NCI-H510A treated with DMSO at 0.1 percent for 48 hours (cell line): ENCODE measurements at regions not wholly inside any gene's neighbourhood (a gene's known extent, or its start where the extent isn't known, plus 50 kb on each side); places are given as distances from the start of the nearest gene placed in this dataset.
"Not testable (repeated sequence)": the region's sequence is repeated elsewhere in the genome, so short reads cannot be mapped to it uniquely, and the experiment has no call there.

Experiments used
- DNase-seq: peaks from one replicate; lab custom pipeline; 2025; lab: John Stamatoyannopoulos, UW

DNA sequence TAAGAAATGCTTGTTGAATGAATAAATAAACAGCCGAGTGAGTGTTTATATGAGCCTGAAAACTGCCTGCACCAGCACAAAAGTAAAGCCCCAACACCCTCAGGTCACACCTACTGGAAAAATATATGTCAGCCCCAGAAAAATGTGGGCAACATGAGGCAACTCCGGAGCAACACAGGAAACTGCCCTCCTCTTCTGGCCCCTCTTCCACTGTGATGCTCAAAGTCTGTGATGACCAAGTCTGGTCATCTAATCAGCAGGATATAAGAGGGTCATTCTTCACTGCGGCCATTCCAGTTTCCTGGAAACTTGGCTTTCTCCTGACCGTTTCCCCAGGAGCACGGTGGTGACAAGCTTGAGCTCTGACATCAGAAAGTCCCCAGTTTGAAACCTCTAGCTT is 159.6 kb upstream of the PZP start:
- DNase-seq: no peak

DNA sequence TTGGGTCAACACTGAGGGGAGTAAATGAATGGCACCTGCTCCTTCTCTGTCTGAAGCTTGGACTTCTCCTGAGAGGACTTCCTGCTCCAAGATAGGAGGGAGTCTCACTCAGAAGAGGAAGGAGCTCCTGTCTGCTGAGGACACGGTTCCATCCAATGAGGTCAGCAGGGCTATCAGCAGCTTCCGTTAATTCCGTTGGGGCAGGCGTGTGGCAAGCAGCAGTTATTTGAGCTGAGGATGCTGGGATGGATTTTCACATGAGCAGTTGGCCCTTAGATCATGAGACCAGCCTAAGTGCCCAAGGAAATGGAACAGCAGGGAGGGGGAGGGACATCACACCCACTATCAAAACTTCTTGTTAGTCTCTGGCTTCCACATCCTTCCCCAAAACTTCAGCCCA is 159.0 kb upstream of the PZP start:
- no peak for DNase-seq

DNA sequence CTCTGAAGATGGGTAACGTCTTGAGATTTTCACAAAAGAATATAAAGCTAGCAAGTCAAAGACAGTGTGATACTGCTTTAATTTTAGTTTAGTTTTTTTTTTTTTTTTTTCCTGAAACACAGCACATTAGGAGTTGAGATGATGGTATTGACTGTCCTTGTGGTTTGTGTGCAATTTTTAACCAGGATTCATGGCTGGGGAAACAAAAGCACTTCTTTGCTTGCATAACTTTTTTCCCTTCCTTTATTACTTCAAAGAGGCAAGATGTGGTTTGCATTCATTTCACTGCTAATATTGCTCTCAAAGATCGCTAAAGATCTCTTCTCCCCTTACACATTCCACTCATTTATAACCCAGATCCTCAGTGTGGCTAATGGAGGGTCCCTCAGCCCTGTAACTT is 157.1 kb upstream of the PZP start:
- no peak for DNase-seq

DNA sequence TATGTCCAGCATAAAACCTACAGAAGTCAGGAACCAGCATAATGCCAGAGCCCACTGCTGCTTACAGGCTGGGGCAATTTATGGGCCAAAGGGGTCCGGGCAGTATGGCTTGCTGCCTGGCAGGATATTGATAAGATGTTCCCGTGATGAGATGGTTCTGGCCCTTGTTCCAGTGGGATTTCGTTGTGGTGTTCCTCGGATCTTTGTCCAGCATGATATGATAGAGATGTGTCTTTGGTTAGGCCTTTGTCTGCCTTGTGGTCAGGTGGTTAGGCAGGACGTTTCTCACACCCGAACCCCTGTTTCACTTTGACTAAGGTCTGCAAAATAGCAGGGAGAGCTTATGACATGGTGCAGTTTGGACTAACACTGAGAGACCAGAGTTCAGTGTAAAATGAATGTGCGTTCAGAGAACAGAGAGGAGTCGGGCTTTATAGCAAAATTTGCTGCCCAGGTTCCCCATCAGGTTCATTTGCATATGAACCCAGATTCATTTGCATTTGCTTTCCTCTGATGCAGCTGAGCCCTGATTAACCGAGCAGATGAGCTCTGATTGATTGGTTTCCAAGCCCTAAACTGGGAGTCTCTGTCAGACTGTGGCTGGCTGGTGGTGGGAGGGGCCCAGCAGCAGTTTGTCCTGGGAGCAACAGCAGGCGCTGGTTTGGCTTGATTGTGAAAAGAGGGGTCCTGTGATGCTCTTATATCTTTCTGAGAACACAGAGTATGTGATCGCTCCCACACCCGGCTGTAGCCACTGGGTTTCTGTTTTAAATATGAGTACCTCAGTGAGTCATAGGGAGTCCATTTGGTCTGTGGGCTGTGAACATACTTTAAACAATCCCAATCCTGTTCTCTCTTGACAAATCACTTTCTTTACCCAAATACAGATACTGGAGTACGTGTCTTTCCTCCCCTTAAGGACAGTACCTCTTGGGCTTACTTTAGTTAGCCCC is 156.3 kb upstream of the PZP start:
- DNase-seq: no peak

DNA sequence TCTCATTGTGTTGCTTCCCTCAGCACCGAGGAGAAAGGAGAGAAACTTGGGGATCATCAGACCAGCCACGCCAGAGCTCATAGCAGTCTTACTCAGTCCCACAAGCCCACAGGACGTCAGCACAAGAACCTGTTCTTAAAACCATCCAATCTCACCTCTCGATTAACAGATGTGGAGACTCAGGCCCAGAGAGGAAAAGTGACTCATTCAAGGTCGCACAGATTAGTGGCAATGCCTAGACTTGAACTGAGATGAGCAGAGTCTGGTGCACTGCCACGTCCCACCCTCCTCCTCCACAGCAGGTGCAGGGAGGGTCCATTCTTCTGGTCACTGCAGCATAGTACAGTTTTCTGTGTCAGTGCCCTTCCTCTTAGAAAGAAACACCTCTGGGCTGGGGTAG is 154.9 kb upstream of the PZP start:
- no peak for DNase-seq

DNA sequence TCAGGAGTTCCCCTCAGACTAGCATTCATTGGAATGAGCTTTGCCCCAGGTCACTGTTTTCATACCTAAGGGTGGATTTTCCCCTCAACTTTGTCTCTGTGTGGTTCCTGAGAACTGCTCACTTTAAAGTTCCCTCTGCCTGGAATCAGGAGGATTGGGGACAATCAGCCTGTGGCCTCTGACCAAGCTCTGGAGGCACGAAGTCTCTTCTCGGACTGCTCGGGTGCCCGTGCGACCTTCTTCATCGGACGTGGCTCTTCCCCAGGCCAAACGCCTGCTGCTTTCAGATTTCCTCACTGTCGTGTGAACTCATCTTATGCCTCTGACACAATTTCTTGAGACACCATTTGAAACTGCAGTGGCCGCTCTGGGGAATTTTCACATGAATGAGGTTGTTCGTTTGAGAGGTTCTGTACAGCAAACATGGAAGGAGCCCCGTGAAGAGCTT is 153.7 kb upstream of the PZP start:
- DNase-seq: no peak

DNA sequence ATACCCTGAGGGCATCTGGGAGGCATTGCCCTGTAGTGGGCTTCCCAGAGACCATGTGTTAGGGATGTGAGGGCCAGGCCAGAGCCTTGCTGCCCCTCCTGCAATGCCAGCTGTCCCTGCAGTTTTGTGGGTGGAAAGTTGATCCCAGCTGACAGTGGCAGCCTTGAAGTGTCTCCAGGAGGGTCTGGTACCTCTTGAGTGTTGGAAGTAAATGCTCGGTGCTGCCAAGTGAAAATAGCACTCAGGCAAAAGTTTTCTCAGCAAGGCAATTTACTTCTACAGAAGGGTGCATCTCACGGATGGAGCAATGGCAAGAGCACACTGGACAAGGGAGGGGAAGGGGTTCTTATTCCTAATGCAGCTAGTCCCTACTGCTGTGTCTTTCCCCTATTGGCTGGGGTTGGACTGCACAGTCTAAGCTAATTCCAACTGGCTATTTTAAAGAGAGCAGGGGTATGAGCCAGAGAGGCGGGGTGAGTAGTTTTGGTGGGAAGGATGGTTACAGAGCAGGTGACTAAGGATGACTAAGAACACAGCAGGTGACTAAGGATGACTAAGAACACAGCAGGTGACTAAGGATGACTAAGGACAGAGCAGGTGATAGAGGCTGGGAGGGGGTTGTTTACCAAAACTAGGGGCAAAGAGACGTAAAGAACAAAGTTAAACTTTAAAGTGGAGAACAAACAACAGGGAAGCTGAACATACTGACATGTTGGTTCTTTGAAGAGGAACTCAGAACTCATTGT is 146.0 kb upstream of the PZP start:
- not testable (repeated sequence) for DNase-seq

DNA sequence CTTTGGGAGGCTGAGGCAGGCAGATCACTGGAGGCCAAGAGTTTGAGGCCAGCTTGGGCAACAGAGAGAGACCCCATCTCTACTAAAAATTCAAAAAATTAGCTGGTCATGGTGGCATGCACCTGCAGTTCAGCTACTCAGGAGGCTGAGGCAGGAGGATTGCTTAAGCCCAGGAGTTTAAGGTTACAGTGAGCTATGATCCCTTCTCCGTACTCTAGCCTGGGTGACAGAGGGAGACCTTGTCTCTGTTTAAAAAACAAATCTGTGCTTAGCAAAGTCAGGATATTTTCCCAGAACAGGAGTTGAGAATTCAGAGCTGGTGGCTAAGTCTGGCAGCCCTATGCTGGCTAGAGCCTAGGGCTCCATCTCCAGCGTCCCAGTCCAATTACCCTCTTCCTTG is 142.9 kb upstream of the PZP start:
- no peak for DNase-seq

DNA sequence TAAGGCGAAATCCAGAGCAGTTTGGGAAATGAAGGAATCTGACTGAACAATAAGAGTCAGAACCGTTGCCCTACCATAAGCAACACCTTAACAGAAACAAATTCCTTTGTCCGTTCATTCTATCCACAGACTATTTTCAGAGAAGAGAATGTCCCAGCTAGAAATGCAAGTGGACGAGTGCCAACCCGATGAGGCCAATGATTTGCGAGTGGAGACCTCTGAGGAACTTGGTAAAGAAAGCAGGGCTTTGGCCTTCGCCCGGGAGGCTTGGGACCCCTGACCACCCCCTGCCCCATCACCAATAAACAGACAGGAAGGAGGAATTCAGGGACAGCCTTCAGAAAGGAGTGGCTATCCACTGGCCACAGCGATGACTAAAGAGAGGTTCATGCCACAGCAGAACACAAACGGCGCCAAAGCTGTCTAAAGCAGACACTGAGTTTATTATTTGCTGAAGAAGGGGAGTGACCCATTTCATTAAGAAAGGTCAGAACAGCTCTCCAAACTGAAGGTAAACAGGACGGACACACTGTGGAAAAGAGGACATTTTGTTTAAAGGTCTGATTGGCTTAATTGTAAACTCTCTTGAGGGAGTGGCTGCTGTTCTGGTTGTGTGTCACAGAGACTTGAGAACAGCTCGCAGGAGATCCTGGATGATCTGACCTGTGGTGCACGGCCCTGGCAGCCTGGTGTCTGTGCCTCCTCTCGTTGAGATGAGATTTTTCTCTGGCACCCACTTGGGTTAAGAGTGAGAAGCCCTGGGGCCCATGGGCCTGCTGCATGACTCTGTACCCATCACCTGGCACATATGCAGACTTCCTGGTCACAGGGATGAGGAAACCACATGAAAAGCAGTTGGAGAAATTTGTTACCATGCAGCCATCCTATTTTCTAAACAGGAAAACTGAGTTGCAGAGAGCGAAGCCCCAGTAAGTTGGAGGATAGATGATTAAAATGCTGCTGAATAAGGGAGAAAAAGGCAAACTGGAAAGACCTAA is 142.0 kb upstream of the PZP start:
- DNase-seq: no peak

DNA sequence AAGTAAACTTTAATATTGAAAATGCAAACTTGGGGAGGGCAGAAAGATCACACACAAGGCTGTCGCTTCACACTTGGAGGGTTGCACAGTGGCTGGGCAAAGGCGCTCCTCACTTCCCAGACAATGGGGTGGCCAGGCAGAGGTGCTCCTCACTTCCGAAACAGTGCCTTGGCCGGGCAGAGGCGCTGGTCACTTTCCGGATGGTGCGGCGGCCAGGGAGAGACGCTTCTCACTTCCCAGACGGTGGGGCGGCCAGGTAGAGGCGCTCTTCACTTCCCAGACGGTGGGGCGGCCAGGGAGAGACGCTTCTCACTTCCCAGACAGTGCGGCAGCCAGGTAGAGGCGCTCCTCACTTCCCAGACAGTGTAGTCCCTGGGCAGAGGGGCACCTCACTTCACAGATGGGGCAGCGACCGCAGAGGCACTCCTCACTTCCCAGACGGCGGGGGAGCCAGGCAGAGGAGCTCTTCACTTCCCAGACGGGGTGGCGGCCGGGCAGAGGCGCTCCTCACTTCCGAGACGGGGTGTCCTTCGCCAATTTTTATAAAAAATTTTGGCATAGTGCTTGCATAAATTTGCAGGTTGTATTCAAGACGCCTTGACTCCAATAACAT is 140.8 kb upstream of the PZP start:
- DNase-seq: no peak

DNA sequence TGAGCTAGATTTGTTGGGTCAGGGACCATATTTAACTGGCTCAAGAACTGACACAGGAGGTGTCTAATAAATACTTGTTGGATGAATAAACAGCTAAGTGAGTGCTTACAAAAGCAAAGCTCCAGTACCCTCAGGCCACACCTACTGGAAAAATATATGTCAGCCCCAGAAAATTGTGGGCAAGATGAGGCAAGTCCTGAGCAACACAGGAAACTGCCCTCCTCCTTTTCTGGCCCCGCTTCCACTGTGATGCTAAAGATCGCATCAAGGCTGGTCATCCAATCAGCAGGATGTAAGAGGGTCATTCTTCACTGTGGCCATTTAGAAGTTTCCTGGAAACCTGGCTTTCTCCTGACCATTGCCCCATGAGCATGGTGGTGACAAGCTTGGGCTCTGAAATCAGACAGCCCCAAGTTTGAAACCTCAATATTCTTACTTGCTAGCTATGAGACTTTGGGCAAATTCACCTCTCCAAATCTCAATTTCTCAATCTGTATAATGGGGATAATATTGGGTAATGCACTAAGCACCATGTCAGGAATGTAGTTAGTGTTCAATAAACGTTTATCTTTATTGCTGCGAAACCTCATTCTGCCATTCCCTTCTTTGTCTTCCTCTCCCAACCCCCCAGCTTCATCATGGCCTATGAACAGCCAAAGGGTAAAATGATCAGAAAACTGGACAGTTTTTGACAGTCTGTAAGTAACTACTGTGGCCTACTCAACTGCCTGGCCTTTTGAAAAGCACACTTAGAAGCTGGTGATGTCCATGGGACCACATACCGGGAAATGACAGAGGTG is 139.3 kb upstream of the PZP start:
- DNase-seq: no peak

DNA sequence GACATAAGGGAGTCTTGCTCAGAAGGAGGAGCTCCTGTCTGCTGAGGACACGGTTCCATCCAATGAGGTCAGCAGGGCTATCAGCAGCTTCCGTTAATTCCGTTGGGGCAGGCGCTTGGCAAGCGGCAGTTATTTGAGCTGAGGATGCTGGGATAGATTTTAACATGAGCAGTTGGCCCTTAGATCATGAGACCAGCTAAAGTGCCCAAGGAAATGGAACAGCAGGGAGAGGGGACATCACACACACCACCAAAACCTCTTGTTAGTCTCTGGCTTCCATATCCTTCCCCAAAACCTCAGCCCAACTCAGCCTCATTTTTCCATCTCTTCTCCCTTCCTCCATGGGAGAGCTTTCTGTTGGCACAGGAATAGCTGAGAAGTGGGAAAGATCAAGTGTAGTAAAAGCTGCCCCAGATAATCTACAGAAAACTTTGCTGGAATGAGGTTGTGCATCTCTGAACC is 138.7 kb upstream of the PZP start:
- no peak for DNase-seq

DNA sequence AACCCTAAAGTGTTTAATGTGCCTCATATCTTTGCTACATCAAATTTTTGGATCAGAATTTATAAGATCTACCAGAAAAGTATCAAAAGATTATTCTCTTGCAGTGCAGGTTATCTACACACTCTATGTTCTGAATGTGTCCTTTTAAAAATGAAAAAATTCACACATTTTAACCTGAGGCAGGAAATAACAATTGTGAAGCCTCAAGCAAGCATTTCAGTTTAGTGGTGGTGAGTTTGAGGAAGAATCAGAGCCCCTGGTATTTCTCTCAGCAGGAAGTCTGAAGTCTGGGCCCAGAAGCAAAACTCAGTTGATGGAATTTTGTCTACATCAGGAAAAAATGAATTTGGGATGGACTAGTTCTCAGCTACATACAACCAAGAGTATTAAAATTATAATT is 137.0 kb upstream of the PZP start:
- DNase-seq: no peak

DNA sequence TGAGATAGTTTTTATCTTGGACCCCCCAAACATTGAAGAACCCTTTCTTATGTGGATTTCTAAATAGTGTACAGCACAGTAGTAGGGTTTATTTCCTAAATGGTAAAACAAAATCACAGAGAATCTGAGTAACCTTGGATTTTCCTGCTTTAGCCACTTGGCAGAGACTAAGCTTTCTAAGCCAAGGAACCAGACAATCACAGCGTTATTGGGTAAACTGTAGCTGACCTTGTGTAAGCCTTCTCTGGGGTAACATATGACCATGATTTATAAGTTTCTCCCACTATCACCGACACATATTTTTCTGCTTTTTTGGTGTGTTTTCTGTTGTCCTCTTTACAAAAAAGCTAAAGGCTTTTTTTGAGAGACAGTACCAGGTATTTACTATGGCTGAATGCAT is 136.3 kb upstream of the PZP start:
- DNase-seq: no peak

DNA sequence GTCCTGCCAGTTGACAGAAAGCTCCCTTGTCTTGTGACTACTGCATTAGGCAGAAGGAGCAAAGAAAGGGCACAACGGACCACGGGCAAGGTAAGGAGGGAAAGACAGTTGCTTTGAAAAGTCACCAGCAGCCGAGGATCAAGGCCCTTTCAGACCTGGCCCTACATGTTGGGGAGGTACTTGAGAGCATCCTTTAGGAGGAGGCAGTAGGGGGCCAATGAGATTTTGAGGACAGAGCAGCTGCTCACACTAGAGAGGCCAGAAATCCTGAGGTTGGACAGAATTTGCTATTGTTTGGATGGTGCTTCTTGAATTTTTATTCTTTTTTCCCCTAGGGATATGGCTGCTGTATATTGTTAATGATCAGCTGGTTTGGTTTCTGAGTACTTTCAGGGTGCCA is 135.5 kb upstream of the PZP start:
- no peak for DNase-seq

DNA sequence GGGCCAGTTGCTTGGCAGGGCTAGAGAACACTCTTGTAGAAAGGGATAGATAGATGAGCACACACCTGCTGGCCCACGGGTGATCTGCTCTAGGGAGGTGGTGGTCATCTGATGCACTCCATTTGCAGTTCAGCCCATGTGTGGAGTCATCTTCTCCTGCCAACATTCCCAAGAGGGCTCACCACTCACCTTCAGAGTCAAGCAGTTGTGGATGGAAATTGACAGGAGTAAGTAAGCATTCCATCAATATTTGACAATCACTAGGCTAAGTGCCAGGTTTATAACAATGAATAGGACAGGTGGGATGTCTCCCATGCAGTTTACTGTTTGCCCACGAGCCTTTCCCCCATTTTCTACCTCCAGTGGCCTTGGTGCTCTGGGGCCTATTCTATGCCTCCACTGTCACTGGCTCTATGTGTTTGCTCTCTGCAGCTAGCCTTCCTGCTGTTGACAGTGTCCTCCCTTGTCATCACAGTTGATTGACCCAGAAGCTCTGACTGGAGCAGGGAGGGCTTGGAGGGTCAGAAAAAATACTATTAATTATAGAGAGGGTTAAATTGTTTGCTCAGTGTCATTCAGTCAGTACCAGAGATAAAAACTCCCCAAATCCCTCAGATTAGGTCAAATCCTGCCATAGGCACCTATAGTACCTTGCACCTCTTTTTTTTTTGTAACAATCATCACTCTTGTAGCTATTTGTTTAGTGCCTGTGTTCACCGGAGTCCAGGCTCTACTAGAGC is 134.6 kb upstream of the PZP start:
- no peak for DNase-seq

DNA sequence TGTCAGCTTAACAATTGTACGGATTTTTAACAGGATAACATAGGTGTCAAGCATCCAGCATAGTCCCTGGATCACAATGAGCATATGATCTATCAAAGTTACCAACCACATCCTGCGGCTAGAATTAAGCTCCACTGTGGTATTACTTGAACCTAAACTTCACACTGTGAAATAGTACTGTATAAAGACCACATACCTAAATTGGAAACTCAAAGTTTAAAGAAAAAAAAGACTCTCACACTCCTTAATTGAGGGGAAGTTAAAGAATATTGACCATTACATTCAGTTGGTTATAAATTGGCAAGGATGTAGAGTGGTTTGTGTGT is 133.0 kb upstream of the PZP start:
- DNase-seq: no peak

DNA sequence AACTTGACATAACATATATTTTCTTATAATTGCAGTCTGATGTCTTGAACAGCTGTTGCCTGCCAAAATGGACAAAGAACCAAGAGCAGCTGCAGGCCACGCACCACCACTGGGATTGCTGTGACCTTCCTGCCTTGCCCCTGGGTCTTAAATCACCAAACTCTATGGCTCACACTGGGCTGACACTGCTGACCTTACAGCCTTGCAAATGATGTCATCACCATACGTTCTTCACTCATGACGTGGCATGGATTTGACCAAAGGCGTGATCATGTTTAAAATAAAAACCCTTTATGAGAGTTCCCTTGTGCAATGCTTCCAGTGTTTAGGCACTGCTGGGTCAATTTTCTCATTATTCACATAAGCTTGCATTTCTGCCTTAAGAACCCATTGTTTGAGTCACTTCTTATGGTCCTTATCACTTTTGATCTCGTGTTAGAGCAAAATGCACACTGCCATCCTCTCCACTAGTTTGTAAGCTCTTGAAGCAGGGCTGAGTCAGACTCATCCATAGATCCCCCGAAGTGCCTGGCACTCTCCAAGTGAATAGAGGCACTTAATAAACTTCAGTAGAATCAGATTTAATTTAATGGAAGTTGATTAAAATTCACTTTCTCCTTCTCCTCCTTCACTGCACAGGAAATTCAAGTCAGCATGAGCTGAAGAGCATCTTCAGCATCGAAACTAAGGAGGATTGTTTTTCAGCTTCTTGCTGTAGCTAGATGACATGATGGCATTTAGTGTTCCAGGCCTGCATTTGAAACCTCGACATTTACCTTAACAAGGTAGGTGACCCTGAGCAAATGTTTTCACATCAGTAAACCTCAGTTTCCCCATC is 132.4 kb upstream of the PZP start:
- no peak for DNase-seq

DNA sequence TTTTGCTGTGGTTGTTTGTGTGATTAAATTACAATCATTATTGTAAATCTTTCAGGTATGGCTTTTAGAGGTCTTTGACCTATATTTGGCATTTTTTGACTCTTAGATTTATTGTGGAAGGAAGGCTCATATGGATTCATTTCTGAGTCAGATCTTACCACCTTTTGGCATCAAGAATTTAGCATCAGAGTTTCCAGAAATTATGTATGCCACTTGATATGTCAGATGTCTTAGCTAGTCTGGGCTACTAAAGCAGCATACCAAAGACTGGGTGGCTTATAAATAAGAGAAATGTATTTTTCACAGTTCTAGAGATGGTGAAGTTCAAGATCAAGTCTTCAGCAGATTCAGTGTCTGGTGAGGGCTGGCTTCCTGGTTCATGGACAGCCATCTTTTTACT is 129.5 kb upstream of the PZP start:
- DNase-seq: no peak
